Stimulated activated CD4-positive, alpha-beta T cell treated with anti-CD3 and anti-CD28 coated beads, TNF-alpha, amount 100 ng/mL, for 48 hours (primary cell): ENCODE measurements at regions not wholly inside any gene's neighbourhood (a gene's known extent, or its start where the extent isn't known, plus 50 kb on each side); places are given as distances from the start of the nearest gene placed in this dataset.
"Not testable (repeated sequence)": the region's sequence is repeated elsewhere in the genome, so short reads cannot be mapped to it uniquely, and the experiment has no call there.

Experiments
- DNase-seq, 3 donors: peaks; one replicate each; pipeline ENCODE4 v3.0.0-alpha.2; 2020; ENCODE audit warnings: low read depth in 3 of 3

DNA sequence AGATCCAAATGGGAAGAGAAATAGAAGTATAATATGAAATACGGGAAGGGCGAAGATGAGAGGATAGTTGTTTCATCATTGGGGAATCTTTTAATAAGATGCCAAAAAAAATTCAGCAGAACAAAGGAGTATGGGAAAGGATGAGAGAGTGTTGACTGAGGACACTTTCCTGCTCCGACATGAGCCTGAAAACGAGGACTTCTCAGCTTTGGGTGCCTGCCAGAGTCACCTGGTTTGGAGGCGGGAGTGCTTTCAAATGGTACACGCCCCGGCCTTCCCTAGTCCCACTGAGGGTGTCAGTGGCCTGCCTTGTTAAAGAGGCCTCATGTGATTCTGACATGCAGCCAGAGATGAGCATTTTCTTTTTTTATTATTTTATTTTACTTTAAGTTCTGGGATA lies 250.9 kb downstream of the ANKRD60 start:
- no peak for DNase-seq

DNA sequence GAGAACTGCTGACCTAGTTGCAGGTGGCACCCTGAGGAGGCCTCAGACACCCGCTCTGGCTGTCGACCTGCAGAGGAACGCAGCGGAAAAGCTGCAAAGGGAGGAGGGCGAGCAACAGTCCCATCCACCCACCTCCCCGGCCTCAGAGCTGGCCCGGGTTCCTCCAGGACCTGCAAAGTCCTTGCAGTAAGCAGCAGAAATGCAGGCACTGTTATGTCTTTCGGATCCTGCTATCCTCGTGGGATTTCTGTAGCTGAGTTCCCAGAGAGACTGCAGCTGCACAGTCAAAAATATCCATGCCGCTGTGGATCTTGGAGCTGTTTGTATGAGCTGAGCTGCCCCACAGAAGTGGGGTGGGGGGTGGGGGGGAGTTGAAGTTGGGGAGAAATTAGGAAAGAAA lies 251.3 kb downstream of the ANKRD60 start:
- DNase-seq, result no peak

DNA sequence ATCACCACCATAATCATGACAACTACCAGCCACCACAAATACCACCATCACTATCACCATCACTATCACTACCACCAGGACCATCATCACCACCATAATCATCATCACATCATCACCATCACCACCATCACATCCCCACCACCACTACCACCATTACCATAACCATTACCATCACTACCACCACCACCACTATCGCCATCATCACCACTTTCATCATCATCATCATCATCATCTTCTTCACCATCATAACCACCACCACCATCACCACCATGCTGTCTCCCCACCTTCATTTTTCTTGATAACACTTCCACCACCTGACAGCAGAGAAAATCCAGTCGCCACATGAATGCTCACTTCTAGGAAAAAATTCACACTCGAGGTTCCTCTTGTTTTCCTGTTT lies 253.6 kb downstream of the ANKRD60 start:
- DNase-seq, result no peak

DNA sequence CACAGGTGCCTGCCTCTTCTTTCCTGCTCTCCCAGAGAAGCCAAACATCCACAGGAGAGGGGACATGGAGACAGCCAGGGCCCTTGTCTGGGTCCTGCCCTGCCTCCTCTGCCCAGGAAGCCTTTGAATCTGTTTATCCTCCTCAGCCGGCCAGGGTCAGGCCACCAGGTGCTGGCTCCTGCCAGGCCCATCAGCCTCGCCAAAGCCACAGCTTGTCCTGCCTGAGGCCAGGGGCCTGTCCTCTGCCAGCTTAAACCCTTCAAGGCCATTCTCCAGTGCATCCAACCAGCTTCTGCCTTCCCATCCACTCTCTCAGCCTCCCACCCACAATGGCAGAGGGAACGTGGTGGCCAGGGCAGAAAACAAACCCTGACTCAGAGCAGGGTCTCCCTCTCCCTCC lies 254.6 kb downstream of the ANKRD60 start:
- no peak for DNase-seq

DNA sequence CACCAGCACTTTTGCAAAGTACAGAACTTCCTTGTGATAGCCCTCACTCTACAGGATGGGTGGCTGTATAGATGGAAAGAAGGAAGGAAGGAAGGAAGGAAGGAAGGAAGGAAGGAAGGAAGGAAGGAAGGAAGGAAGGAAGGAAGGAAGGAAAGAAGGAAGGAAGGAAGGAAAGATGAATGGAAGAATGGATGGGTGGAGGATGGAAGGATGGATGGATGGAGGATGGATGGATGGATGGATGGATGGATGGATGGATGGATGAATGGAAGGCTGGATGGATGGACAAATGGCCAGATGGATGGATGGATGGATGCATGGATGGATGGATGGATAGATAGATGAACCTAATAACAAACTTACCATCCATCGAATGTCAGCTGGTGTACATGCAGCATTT lies 256.9 kb downstream of the ANKRD60 start:
- DNase-seq, result not testable (repeated sequence)

DNA sequence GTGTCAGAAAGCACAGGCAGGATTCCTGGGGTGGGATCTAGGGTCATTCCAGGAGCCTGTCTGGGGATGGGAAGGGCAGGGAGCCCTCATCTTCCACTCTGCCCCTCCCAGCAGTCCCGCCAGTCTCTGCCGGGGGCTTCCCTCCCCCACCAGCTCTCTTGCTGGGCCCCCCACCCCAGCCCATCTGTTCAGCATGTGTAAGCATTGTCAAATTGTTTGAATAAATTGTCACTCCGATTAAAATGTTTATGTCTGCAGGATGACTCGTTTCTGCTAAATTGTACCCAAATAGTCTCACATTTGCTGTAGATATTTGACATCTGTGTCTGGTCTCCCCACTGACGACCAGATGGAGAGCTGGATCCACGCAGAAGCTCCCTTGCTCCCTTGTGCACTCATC lies 257.6 kb downstream of the ANKRD60 start:
- DNase-seq, result no peak

DNA sequence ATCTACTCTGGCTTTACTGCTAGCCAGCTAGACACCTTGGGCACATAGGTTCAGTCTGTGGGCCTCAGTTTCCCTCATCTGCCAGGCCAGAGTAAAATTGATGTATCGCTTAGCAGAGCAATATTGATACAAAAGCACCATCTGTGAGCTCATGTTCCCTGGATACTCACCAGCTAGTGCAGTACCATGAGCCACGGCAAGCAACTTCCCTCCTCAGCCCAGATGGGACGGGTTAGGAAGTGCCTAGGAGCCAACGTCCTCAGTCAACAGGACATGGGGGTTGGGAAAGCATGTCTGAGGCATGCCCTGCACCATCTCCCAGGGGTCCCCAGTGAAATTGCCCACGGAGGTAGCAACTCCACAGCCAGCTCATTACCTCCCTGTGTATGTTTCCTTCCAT lies 258.3 kb downstream of the ANKRD60 start:
- DNase-seq, result no peak

DNA sequence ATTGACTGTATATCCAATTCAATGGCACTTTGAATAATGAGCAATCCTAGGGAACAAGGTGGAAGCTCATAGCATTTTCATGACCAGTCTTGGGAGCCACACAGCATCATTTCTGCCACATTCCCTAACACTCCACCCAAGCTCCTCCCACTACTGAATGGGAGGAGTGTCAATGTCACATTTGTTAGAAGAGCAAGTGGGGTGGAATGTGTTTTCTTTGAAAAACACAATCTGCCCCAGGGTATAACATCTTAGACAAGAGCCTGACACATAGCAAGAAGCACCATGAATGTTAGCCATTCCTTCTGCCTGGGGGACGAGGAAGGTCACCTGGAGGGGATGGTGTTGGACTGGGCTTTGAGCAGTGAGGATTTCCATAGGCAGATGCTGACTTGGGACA lies 258.3 kb upstream of the PMEPA1 start:
- DNase-seq, result no peak

DNA sequence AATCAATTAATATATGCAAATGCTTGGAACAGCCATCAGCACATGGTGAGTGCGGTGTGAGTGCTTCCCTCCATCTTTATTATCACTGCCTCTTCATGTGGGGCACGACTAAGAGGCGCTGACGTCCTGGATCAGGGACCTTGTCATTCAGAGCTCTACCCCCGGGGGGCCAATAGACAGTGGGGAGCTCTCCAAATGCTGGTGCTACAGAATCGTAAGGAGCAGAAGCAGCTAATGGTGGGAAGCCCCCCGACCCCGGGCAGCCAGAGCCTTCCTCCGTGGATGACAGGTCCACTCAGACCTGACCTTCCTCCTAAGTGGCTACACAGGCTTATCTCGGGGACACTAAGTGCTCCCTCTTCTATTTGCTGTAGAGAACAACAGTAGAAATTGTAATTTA lies 257.5 kb upstream of the PMEPA1 start:
- no peak for DNase-seq

DNA sequence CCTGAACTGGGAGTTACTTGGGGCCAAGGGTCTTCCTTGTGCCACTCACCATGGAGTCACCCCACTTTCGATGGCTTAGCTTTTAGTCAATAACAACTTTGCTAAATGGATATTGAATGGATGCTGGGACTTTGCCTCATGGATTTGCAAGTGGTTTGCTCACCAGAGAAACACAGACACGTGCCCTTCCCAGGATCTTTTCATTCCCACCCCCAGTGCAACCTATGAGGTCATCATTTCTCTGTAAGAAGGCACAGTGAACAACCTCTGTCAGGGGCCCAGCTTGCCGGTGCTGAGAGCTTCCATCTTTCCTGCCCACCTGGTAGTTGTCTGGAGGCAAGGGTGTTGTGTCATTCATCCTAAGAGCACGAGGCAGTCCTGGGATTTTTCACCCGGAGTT lies 256.8 kb upstream of the PMEPA1 start:
- no peak for DNase-seq

DNA sequence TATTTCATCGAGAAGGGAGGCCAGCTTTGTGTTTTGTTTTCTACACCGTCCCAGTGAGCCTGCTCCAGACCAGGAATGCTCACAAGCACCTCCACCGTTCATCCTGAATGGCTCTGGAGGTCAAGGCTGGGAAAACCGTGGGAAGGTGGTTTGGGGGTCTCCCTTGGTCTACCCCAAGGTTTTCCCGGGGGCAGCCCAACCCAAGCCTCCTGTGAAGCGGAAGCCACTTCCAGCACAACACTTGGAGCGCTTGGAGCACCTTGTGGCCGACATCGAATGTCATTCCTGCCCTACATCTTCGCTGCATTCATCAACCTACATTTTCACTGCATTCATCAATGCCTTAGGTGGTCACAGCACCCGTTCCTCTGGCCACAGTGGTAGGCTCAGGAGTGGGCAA lies 255.6 kb upstream of the PMEPA1 start:
- DNase-seq, result no peak

DNA sequence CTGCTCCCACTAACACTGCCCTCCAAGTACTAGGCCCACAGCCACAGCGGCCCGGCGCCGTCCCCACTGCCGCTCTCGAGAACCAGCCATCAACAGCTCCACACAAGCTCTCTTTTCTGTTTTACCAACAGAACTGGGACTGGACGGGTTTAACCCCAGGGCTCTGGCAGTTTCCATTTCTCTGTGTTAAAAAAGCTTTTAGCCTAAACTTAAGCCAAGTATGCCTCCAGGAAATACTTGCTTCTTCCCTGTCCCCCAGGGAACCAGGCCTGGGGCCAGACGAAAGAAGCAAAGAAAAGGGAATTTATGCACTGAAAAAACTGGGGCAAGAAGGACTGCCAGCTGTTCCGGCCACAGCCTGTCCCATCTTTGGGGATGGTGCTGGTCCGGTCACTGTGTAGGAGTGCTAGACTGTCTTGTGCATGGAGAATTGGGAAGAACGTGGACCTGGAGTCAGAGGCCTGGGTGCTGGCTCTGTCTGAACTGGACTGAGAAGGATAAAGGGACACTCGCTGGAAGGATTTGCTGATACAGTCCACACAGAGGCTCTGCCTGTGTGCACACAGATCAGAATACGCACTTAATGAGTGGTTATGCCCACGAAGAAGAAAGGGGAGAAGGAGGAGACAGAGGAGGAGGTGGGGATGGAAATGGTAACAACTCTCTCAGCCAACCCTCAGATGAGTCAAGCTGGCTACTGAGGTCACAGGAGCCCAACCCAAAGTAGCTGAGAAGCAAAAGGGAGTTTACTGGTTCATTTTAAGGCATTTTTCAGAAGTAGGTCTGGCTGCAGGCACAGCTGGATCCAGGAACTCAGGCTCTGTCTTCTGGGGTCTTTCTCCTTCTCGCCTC lies 254.4 kb upstream of the PMEPA1 start:
- DNase-seq, result no peak

DNA sequence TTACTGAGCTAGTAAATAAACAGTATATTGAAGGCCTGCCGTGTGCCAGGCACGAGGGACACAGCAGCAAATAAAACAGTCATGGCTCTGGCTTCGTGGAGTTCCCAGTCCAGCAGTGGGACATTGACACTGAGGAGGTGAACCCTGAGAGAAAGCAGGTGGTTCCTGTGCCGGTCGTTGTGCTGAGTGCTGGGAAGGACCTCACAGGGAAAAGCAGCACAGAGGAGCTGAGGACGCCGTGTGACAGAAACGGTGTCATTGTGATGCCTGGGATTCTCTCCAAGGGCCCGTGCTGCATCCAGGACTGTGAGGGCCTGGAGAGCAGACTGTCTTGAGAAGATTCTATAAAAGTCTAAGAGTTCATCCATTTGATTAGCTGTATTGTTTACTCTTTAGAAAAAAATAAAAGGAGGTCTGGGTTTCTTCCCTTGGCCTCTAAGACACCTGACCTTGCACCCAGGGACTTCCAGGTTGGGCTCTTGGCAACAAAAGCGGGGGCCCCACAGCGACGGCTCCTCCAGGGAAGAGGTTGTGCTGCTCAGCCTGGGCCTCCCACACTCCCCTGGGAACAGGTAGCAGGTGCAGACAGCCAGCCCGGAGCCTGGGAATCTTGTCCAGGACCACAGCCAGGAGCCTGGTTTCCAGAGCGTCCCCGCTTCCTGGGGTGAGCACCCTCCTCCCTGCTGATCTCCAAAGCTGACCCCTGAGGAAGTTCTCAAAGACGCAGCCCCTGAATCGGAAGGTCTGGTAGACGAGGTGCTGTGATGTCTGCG lies 251.2 kb upstream of the PMEPA1 start:
- no peak for DNase-seq

DNA sequence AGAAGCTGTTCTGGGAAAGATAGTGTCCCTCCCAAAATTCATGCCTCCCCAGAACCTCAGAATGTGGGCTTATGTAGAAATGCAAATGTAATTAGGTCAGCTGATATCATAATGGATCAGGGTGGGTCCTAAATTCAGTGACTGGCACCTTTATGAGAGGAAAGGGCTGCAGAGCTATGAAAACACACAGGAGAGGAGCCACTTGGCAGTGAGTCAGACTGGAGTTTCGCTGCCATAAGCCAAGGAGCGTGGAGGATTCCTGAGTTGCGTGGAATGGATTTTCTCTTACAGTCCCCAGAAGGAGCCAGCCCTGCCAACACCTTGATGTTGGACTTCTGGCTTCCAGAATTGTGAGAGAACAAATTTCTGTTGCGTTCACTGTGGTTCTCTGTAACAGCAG lies 249.8 kb upstream of the PMEPA1 start:
- DNase-seq, result no peak

DNA sequence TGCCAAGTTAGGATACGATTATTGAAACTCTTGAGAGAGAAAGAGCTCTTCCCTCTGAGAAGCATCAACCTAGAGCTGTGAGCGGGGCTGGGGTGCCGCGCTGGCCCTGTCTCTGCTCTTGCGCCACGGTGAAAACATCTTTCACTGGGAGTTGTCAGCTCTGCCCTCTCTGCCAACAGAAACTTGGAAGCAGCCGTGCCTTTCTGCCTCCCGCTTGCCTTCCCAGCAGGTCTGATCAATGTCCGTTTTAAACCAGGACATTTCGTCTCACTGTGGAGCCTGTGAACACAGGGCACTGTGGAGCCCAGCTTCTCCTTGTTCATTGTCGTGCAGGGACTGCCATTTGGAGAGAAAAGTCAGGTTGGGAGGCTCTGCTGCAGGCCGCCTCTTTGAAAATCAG lies 249.2 kb upstream of the PMEPA1 start:
- DNase-seq, result no peak

DNA sequence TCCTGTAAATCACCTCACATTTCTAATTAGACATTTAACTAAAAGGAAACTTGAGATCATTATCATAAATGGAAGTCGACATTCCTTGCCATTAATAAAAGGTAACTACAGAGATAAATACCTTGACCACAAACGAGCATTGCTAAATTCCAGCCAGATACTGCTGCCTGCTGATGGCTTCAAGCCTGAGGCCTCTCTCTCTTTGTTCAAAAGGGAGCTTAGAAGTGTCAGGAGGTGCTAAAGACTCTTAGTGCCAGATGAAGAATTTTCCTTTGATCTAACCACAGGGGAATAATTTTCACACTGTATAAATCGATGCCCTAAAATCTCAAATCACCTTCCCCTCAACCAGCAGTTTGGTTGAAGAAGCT lies 248.2 kb upstream of the PMEPA1 start:
- no peak for DNase-seq

DNA sequence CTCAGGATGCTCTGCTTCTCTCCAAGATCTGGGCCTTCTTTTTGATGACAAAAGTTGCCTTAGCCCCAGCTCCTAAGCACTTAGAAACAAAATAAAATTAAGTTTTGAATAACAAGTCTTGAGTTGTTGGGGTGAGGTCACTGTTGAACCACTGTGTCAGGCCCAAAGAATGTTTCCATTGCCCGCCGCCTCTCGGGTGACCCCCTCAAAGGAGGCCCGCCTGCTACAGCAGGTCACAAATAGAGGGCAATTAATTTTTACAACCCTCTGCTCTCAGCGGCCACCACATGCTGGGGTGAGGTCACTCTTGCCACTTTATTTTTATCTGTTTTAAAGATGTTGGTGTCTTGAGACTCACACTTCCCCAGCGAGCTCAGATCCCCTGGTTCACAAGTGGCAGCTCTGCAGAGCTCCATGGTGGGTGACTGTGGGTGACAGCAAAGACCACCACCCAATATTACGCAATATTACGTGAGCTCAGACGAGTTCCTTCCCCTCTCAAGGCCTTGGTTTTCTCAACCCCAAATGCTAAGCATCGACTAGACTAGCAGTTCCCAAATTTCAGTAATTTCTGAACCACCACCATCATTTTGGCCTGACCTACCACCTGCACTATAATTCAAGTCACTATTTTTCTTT lies 247.7 kb upstream of the PMEPA1 start:
- no peak for DNase-seq

DNA sequence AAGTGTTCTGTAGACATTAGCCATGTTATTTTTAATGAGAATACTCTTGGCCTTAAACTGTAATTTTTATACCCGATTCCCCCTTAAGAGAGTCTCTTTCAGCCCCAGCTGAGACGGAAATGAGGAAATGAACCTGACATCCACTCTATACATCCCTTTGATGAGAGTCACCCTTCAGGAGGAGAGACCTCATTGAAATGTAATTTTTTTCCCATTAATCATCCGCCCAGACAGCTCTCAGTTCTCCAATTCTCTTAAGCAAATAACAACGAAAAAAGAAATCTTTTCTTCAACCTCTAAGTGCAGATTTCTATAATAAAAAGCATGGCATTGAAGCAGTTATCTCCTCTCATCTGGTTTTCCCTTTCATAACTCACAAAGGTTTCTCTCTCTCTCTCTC lies 243.8 kb upstream of the PMEPA1 start:
- DNase-seq, result no peak

DNA sequence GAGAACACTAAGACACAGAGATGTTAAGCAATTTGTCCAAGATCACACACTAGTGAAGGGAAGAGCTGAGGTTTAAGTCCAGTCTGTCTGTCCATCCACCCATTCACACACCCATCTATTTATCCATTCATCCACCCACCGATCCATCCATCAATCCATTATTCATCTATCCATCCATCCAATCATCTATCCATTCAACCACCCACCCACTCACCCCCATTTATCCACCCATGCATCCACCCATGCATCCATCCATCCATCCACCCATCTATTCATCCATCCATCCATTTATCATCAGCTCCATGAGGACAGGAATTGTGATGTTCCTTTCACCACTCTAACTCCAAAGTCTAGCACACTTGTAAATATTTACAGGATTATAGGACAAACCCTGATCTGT lies 242.3 kb upstream of the PMEPA1 start:
- DNase-seq, result no peak

DNA sequence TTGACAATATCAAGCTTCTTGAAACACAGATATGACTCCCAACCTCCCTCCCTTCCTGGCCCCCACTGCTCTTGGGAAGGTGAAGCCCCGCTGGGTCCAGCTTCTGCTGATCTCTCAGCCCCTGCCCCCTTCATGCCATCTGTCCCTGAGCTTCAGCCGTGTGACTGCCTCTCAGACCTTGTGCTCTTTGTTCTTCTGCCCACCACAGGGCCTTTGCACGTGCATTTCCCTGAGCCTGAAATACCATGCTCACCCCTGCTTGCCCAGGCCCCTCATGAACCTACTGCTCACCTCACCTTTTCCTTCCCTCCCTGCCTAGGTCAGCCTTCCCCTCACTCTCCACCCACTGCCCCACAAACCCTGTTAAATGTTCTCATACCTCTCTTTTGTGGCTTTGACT lies 241.7 kb upstream of the PMEPA1 start:
- DNase-seq, result no peak

DNA sequence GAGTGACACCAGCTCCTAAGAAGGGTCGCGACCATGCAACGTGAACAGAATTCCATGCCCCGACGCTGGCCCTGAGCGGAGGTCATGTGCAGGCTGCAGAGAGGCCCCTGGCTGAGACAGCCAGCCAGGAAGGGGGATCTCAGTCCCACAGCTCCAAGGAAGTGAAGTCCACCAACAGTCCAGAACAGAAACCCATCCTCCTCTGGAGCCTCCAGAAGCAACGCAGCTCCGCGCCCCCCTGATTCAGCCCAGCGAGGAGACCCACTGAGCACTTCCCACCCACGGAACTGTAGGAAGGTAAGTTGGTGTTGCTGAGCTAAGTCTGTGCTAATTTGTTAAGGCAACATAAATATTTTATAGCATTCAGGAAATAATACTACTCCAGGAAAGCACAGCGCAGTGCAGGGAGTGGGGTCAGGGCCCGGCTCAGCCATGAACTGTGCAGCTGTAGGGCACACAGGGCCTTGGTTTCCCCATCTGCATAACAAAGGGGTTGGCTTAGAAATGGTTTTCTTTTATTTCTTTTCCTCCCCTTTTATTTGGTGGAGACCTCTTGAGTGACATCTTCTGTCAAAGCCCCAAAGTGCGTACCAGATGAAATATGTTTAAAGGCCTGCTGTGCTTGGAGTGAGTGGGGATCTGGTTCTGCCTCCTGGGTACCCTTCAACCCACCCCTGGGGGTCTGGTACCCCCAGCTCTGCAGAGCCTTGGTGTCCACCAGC lies 241.1 kb upstream of the PMEPA1 start:
- no peak for DNase-seq
